GM23338 (cell line): ENCODE measurements at regions not wholly inside any gene's neighbourhood (a gene's known extent, or its start where the extent isn't known, plus 50 kb on each side); places are given as distances from the start of the nearest gene placed in this dataset.

Experiments
- EZH2 ChIP-seq: fragments of 200-600 bp; sonication (generic); IDR thresholded peaks from one replicate; pipeline ENCODE4 v1.8.0; 2017; ENCODE audit warnings: antibody characterized with exemption, mild to moderate bottlenecking, low read depth; ENCODE audit not compliant: unreplicated experiment
- POLR2AphosphoS5 ChIP-seq: IDR thresholded peaks from 2 replicates; pipeline ENCODE4 v1.6.1; 2016; ENCODE audit warnings: antibody characterized with exemption, low read depth
- TF ChIP-seq, protein P1 (sequence below), 2 experiments: fragments of 200-600 bp in 1 of 2; sonication (generic) in 1 of 2; conservative IDR thresholded peaks; 2 replicates each; pipeline versions ENCODE4 v1.5.1 to v1.6.1; 2016 to 2017; ENCODE audit warnings: antibody characterized with exemption in 2 of 2, low read depth in 2 of 2, mild to moderate bottlenecking in 2 of 2, moderate library complexity in 1 of 2

DNA sequence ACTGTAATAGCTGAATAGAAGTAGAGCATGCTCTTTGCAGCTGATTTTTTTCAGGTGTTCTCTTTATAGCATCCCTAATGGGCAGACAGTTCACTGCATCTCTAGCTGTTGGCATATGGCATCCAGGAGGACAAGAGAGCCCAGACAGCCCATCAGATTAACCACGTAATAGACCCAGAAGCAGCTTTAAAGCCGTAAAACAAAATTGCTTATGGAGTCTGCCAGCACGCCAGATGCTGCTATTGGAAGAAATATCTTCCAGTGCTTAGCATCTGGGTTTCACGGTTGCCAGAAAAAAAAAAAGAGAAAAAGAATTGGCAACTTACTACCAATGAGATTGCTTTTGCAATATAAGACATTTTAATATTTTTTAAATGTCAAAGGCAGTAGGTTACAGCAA, 869.4 kb upstream of the NUDT12 start:
- TF ChIP-seq, protein P1, sequence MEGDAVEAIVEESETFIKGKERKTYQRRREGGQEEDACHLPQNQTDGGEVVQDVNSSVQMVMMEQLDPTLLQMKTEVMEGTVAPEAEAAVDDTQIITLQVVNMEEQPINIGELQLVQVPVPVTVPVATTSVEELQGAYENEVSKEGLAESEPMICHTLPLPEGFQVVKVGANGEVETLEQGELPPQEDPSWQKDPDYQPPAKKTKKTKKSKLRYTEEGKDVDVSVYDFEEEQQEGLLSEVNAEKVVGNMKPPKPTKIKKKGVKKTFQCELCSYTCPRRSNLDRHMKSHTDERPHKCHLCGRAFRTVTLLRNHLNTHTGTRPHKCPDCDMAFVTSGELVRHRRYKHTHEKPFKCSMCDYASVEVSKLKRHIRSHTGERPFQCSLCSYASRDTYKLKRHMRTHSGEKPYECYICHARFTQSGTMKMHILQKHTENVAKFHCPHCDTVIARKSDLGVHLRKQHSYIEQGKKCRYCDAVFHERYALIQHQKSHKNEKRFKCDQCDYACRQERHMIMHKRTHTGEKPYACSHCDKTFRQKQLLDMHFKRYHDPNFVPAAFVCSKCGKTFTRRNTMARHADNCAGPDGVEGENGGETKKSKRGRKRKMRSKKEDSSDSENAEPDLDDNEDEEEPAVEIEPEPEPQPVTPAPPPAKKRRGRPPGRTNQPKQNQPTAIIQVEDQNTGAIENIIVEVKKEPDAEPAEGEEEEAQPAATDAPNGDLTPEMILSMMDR (conservative IDR thresholded peaks at IDR 0.05; ENCODE audit: low read depth in 2 of 2), result no peak
- TF ChIP-seq EZH2 (no peak), POLR2AphosphoS5 (no peak)
